ENCODE measurements at regions not wholly inside any gene's neighbourhood (a gene's known extent, or its start where the extent isn't known, plus 50 kb on each side); places are given as distances from the start of the nearest gene placed in this dataset.

DNA sequence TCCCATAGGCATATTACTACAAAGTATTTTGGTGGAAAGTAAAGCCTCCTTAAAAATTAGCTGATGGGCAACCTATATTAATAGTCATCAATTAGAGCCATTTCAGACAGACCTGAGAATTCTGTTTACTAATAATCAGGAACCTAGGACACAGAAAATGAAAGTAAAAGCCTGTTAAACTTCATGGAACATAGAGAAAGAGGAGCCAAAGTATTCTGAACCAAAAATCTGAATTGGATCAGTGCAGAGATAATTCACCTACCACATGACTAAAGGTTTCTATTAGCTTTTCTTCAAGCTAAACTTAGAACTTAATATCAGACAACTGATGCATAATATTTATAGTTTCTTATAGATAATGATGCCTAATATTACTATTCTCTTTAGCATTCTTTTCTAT, 204.5 kb upstream of the RHOBTB1 start:
- intact Hi-C loops (cut with micrococcal nuclease) = no loop called here
- Histone ChIP-seq H3K36me3 (ENCODE audit: control insufficient read depth, insufficient read depth, low read length) (no peaks in the 10 kb centered on the region), H2BK20ac (ENCODE audit: low read depth, low read length) (no peak overlapping the region)

More for the DNA sequence above, 204.5 kb upstream of the RHOBTB1 start:
- H3K4me3 ChIP-seq (ENCODE audit: insufficient read depth, low read depth, low read length) = no peak overlapping the region
- no peak overlapping the region for H2BK120ac ChIP-seq (ENCODE audit: low read depth, low read length)
- peaks cover 1% of the 10 kb centered on the region; the same call in 1 of the 2 replicates for H3K27me3 ChIP-seq (ENCODE audit: control insufficient read depth, insufficient read depth, low read length)
- no peak overlapping the region for H3K27ac ChIP-seq (ENCODE audit: insufficient read depth, low read length)
- ChIA-PET POLR2A (ENCODE audit: unreplicated experiment) (no interaction called here), CTCF (no interaction called here)
- H3K4me2 ChIP-seq (ENCODE audit: low read depth, low read length) = no peak overlapping the region
- no peaks in the 10 kb centered on the region for H3K79me1 ChIP-seq (ENCODE audit: low read depth in 1 of 2, low read length in 2 of 2)
- H4K5ac ChIP-seq (ENCODE audit: low read depth, low read length) = no peak overlapping the region
- no peak overlapping the region for H3K23ac ChIP-seq (ENCODE audit: low read depth, low read length)
- H2AK5ac ChIP-seq (ENCODE audit: low read depth, low read length) = no peak overlapping the region
- BruUV-seq (replicated peaks) = no TSS peak
- no peaks in the 10 kb centered on the region for H3K9me3 ChIP-seq (ENCODE audit: control insufficient read depth, insufficient read depth, low read length)
- ATAC-seq (ENCODE audit: low read depth) (no peak), DNase-seq (no peak)
- H2BK15ac ChIP-seq (ENCODE audit: low read depth, low read length) = no peak overlapping the region
- H3K4me1 ChIP-seq (ENCODE audit: control insufficient read depth, insufficient read depth, low read length) = no peaks in the 10 kb centered on the region
- H3K14ac ChIP-seq (replicated peaks; ENCODE audit: low read depth, low read length) = no peak overlapping the region
- H4K20me1 ChIP-seq (ENCODE audit: insufficient read depth, low read length) = no peaks in the 10 kb centered on the region
- H2AK9ac ChIP-seq (replicated peaks; ENCODE audit: low read depth, low read length, poor library complexity) = no peak overlapping the region
- no peak overlapping the region for H3K56ac ChIP-seq (ENCODE audit: extremely low read depth, insufficient read depth, low read length)
- no peak overlapping the region for H4K8ac ChIP-seq (ENCODE audit: low read depth in 2 of 2, low read length in 2 of 2)
- TF ChIP-seq FOS (IDR thresholded peaks at IDR 0.05; ENCODE audit: low read depth, low read length) = no peak
- no peak for TF ChIP-seq RFX5 (IDR thresholded peaks at IDR 0.05; ENCODE audit: low read depth, low read length)
- no peak for TF ChIP-seq CHD1 (IDR thresholded peaks at IDR 0.05; ENCODE audit: low read depth, low read length)
- no peak for TF ChIP-seq MAFK (IDR thresholded peaks at IDR 0.05; ENCODE audit: low read depth, low read length)
- no peak for TF ChIP-seq NFE2L2 (IDR thresholded peaks at IDR 0.05; ENCODE audit: low read depth, low read length)
- H3K9me1 ChIP-seq (ENCODE audit: insufficient read depth, low read length) = no peaks in the 10 kb centered on the region
- no peak overlapping the region for H3K4ac ChIP-seq (ENCODE audit: low read depth, low read length)
- no peak overlapping the region for H3K9ac ChIP-seq (ENCODE audit: low read depth, low read length)
- dilution Hi-C loops (cut with HindIII; ENCODE audit: low sequenced_read_pairs, unreplicated experiment) (no loop called here), in situ Hi-C loops (cut with MboI; ENCODE audit: low sequenced_read_pairs) (loop anchor here (10.0 kb wide), 1 partner anchor 576 kb away; no protein-coding TSS in a partner anchor)
- no peak overlapping the region for H2AFZ ChIP-seq (replicated peaks; ENCODE audit: low read length, poor library complexity)
- no peak overlapping the region for H3K18ac ChIP-seq (ENCODE audit: low read depth, low read length)
- H4K91ac ChIP-seq (ENCODE audit: insufficient read depth, low read depth, low read length) = no peak overlapping the region
- H2BK5ac ChIP-seq (ENCODE audit: low read depth, low read length, poor library complexity, severe bottlenecking) = no peak overlapping the region
